NCI-H446 (cell line): ENCODE measurements at regions not wholly inside any gene's neighbourhood (a gene's known extent, or its start where the extent isn't known, plus 50 kb on each side); places are given as distances from the start of the nearest gene placed in this dataset.

Experiments
- DNase-seq, 2 experiments: peaks; one replicate each; lab custom pipeline; 2025; lab: John Stamatoyannopoulos, UW

DNA sequence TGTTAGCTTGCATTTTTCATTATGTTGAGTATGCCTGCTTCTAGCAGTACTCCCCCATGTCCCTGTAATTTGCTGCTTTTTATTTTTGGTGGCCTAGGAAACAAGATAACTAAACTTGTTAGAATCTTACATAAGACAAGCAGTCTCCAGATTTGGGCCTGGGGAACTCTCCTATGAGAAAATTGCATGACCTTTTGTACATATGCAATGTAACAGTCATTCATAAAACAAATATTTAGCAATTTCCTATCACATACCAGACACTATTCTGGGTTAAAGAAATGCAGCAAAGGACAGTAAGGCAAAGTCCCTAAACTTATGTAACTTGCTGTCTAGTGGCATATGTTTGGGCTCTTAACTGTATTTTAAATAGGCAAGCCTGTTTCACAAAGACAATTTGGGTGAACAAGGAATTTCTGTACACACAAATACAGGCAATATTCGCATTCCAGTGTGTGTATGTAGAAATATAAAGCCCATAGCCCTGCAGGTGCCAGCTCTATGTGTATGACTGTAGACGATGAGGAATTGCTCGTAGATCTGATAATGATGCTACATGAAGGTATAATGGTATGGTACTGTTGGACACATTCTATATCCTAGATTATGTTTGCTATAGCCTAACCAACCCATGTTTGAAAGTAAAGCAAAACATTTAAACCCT lies 305.2 kb upstream of the CITED2 start:
- DNase-seq: no peak

DNA sequence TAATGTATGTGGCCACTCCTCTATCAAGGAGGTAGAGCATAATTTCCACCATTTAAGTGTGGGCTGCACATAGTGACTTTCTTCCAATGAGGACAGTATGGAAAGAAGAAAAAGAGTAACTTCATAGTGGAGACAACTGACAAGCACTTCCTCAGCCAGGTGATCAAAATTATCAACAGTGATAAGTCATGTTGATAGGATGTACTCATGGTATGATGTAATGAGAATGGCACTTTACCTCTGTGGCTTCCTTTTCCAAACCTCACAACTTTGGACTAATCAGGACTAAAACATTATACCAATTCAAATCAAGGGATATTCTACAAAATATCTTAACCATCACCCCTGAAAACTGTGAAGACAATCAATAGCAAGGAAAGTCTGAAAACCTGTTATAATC lies 302.3 kb upstream of the CITED2 start:
- DNase-seq: no peak

DNA sequence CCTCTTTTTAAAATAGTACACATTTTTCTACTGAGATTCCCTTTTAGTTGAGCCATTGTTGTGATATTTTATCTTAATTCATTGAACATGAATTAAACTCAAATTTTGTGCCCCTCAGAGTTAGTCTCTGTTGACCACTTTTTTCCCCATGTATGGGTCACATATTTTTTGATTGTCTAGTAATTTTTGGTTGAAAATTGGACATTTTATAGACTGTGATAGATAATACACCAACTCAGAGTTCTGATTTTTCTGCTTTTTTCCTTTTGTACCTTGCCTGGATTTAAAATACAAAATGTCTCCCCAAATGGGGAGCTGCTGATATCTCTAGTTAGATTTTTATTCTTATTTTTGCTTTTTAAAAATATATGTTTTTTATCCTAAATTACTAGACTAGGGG lies 291.8 kb upstream of the CITED2 start:
- no peak for DNase-seq

DNA sequence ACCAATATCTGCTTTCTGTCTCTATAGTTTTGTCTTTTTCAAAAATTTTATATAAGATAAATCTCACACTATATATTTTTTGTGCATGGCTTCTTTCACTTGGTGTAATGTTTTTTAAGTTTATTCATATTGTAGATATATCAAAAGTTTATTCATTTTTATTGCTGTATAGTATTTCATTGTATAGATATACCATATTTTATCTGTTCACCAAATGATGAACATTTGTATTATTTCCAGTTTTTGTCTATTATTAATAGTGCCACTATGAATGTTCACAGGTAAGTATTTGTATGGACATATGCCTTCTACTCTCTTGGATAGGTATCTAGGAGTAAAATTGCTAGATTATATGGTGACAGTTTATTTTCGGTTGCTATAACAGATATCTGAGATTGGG lies 289.5 kb upstream of the CITED2 start:
- no peak for DNase-seq

DNA sequence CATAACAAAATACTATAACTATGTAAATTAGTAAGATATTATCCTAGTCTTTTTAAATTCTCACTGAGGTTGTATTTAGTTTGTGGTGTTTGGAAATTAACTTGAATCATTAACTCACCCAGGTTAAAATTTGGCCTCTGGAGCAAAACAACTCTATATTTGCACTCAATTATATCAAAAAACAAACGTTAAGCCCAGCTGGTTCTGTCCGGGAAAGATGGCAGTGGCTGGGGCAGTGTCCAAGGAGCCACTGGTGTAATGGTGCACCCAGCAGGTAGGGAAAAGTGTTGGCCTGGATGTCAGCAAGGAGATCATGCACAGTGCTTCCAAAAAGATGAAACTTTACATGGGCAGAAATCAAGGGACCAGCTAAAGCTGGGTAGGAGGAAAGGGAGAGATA lies 285.3 kb upstream of the CITED2 start:
- DNase-seq: no peak

DNA sequence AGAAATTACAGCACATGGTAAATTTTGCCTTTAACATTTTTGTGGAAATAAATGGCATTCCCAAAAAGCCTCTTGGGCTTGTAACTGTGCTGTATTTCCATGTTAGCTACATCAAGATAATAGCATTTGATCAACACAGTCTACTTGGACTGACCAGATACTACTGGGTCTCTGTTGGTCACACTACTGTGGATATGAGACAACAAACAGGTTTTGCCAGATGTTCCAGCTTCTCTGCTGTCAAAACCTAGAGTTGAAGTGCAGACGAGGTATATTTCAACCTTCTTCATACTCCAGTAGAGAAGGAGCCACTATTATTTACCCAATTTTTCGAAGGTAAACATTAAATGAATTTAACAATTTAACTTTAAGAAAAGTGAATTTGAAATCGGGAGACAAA lies 284.7 kb upstream of the CITED2 start:
- no peak for DNase-seq

DNA sequence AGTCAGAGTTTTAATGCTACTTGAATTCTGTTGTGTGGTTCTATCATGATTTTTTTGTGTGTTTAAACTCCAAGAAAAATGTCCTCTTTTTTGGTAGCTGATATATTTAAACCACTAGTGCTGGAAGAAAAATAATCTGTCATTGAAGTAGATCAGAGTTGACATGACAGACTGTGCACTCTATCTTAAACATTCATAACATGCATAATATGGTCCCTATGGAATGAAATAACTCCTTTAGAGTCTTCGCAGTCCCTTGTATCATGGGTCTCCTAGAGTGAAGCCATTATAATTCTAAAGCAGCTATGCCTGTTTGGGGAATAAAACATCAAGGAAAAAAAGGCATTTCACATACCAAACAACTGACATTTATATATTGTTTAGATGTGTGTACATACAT lies 282.7 kb upstream of the CITED2 start:
- DNase-seq: no peak

DNA sequence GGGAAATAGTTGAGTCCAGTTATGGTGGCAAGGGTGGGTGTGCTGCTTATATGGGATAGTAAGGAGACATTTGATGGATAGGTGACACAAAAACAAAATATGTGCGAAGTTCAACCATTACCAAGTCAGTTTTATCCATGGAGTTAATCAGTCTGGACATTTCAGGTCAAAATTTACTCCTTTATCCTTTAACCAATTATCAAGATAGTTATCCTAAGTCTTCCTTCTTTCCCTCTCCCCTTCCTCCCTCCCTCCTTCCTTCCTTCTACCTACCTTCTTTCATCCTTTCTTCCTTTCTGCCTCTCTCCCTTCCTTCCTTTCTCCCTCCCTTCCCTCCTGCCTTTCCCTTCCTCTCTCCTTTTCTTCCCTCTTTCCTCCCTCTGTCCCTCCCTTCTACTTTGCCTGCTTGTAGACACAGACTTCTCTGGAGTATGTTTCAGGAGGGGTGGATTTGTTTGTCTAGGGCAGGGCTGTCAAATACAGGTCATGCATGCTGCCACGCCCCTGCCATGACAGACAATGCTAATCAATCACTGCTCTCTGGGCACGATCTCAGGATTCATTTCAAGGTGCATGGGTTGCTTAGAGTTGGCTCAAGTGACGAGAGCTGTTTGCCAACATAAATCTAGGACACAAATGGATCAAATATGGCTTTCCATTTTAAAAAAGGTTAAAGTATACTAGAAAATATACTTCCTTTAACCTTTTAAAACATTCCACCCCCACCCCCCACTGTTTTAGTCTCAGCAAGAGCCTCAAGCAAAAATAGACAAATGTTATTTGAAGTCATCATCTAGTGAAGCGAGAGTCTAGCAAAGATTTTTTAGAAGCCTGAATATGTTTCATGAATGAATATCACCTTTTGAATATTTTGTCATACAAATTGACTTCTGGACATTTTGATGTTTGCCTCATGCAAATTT lies 281.6 kb upstream of the CITED2 start:
- no peak for DNase-seq

DNA sequence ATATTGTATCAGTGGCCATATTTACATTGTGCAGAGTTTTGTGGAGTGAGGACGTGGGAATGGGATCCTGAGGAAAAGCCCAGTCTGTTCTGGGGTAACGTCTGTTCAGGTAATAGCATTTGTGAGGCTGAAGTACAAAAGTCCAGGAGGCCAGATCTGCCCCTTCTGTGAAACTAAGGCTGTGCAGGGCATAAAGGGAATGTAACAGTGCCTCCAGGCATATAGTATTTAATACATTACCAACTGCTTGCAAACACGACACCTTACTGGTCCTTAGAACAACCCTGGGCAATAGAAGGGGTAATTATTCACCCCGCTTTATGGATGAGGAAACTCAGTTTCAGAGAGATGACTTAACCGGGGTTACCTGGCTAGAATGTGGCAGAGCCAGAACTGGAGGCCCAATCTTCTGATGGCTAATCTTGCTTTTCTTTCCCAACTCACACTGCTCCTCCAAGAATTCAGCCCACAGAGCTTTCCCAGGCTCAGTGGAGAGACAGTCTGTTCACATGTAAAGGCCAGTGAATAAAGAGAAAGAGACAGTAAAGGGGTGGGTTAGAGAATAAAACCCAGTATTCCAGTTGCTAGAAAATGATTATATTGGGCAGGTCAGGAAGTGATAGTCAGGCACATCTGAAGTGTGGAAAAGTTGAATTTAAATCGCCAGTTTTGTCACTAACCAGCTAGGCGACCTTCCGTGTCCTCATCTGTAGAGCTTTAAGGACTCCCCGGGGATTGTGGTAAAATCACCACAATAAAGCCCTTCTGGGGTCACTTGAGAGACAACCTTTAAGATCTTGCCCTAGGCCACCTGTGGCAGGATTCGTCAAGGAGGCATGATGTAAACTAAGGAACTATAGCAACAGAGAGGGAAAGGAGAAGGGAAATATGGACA lies 280.7 kb upstream of the CITED2 start:
- DNase-seq: no peak

DNA sequence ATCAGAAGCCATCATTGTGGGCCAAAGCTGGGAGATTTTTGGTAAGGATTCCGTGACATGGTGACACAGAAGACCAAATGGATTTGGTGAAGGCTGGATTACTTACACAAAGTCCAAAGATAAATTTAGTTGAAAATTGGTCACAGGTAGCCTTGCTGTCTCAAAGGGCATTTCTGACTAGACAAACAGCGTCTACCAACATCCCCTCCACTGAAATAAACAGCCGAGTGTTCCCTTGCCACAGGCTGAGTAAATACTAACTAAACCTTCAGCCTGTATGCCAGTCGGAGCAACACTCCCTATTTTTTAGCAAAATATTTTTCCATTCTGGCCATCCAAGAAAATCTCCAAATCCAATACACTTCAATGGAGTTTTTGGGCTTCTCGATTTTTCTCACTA lies 279.9 kb upstream of the CITED2 start:
- no peak for DNase-seq

DNA sequence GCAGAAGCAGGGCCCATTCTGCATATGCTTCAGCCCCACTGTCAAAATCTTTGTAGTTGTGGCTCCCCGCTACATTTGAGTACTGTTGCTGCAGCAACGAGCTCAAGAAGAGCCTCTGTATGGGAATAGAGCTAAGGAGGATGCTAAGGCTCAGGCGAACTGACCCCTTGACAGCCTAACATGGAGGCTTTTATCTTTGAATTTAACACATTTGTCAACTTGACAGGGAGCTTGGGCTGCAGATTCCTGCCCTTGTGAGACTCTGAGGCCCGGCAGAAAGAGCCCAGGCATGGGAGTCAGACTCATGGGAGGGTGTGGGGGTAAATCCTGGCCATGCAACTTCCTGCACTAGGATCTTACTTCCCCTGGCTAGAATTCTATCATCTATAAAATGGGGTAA lies 278.7 kb upstream of the CITED2 start:
- no peak for DNase-seq

DNA sequence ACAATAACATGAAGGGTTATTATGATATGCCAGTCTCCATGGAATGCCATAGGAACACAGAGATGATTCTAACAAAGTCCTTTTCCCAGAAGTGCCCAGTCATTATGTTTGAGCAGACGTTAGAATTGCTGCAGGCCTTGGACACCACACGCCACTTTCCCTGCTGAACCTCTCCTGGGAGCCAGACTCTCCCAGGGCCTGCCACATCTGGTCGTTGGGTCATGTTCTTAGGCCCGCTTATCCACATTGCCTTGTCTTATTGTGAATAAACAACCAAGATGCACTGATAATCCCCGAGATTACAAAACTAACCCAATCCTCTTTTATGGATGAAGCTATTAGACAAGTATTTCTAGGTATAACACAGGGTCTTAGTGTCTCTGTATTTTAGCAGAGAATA lies 276.5 kb upstream of the CITED2 start:
- DNase-seq: no peak

DNA sequence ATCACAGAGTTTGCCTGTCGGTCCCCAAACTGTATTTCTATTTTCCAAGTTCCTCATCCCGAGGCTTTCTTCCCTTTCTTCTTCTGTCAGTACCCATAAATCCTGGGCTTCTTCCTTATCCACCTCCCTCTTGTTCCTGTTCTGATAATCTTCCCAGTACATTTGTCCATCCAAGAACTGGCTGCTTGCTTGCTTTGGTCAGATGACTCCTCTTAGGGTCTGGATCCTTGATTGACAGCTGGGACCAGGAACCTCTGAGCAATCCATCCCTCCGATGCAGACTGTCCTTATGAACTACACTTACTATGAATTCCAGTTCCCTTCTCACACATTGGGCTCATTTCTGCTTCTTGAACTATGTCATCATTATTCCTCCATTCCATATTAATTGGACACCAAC lies 275.3 kb upstream of the CITED2 start:
- no peak for DNase-seq

DNA sequence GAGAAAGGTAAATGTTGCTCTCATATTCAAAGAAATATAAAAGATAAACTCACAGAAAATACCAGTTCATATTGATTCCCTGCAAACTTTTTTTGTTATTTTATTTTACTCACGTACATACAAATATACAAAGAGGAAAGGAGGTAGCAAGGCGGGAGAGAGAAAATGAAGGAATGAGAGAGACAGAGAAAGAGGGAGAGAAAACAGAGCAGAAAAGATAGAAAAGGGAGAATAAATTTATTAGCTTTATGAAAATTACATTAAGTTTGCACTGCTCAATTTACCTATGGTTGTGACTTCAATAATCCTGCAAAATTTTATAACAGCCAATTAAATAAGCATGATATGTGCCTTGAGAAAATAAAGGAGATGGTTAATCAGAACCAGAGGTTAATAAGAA lies 274.7 kb upstream of the CITED2 start:
- no peak for DNase-seq

DNA sequence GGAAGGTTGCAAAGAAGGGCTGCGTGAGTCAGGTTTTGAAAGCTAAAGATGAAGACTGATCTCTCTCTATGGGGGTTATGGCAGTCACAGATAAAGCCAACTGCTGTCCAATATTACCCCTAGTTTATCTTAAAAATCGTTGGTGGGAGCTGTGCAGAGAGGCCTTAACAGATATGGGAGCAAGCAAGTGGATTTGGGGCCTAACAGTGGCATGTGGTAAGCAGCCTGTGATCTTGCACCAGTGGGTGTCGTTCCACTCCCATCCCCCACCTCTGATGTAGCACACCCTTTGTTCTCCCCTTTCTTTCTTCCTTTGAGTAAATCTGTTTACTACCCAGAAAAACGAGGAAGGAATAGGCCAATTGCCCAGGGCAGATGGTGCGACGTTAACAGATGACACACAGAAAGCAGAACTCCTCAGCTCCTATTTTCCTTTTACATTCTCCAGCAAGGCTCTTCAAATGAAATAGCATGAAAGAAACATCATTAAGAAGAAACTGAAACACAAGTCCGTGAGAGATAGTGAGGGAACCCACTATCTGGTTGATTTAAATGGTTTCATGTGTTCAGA lies 274.1 kb upstream of the CITED2 start:
- peak in 1 of 2 experiments; percentile 5 for DNase-seq

DNA sequence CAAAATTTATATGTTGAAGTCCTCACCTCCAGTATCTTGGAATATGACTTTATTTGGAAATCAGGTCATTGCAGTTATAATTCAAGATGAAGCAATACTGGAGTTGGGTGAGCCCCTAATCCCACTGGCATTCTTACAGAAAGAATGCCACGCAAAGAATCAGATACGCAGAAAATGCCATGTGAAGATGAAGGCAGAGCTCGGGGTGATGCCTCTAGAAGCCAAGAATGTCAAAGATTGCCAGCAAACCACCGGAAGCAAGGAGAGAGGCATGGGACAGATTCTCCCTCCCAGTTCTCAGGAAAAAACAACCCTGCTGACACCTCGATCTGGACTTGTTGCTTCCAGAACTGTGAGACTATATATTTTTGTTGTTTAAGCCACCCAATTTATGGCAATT lies 273.4 kb upstream of the CITED2 start:
- no peak for DNase-seq

DNA sequence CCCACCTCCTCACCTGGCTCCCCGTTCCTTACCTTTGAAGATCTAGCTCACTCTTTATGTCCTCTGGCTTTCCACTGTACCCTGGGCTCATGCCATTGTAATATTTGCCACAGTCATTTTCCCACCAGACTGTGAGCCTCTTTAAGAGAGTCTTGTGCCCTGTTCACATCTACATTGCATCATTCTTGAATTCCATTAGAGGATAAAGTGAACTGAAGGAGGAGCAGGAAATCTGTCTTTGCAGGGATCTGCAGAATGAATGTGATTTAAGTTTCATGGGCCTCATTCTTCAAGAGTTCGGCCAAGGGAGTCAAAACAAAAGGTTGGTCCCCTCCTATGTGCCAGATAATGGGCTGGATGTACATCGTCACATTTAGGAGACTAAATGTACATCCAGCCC lies 272.6 kb upstream of the CITED2 start:
- DNase-seq: no peak

DNA sequence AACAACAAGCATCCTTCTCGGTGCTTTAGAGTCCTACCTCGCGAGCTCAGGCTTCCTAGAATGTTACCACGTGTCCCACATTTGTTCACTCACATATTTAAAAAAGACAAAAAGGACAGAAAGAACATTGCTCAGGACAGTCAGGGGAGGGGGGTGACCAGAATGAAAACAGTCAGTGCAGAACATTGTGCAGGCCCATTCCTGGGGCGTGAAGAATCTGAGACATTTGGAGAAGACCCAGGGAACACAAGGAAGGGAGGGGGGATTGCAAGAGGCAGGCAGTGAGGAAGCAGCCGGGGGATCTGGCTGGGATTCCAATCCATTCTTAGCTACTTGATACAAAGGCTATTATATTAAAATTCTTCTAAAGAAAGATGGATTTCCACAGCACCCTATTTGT lies 270.4 kb upstream of the CITED2 start:
- DNase-seq: no peak

DNA sequence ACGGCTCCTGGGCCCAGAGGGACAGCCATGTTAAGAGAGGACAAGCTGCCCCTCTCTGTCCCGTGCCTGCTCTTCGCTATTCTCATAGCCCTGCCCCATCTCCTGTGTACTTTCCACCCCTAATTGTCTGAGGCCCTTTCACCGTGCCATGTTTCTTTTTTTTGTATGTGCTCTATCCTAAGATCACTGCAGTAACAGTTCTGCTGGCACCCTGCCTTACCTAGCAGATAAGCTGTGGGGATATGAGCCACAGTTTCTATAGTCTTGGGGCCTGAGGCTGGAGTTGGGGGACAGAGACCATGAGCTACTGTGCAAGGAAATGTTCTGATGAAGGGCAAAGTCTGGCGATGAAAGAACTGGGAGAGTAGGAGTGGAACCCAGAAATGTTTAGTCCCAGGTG lies 269.5 kb upstream of the CITED2 start:
- no peak for DNase-seq

DNA sequence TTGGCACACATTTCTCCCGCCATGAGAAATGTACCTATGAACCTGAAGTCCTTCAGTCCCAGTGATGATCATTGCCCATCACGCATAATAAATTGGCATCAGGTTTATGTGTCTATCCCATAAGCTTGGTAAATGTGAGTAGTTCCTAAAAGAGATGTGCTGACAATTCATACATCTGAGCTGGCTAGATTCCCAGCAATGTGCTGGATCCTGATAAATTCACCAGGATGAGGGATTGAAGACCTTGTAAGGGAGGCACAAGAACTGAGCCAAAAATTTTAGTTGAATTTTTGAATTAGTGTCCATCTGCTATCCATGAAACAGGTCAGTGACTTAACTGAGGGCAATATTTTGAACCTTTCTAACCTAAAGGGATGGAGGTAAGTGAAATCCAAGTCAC lies 267.9 kb upstream of the CITED2 start:
- peak in 1 of 2 experiments; percentile 46 for DNase-seq

DNA sequence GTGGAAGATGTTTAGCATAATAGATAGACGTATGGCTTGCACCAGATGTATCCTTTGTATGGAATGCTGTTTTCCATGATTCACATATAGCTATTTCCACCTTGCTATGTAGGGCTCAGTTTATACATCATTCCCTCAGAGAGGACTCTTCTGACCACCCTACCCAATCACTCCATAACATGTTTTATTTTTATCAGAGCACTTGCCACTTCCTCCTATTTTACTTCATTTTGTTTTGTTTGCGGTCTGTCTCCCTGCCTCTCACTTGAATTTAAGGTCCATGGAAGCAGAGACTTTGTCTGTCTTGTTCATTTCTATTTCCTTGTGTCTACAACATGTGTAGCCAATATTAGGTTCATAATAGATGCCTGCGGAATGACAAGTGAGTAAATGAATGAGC lies 266.9 kb upstream of the CITED2 start:
- DNase-seq: no peak

DNA sequence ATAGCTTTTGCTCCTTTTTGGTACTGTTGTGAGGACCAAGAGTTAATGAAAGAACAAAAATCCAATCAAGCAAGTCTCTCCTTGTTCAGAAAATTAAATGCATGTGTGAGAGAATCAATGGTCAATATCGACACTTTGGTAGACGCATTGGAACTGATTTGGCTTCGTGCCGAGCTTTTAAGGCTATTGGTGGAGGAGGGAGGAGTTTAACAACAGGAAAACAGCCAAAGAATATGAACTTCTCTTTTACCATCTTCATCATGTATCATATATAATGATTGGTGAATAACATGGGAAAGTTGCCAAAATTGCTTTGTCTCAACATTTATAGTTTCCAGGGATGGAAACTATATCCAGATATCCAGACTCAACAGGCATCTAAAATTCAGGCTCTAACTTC lies 266.5 kb upstream of the CITED2 start:
- DNase-seq: no peak
